NOMO-1 (cell line): ENCODE measurements at regions not wholly inside any gene's neighbourhood (a gene's known extent, or its start where the extent isn't known, plus 50 kb on each side); places are given as distances from the start of the nearest gene placed in this dataset.
"Not testable (repeated sequence)": the region's sequence is repeated elsewhere in the genome, so short reads cannot be mapped to it uniquely, and the experiment has no call there.

Experiments used
- DNase-seq, 2 experiments: peaks; one replicate each; lab custom pipeline; 2025; ENCODE audit not compliant: unreplicated experiment in 2 of 2; lab: John Stamatoyannopoulos, UW

DNA sequence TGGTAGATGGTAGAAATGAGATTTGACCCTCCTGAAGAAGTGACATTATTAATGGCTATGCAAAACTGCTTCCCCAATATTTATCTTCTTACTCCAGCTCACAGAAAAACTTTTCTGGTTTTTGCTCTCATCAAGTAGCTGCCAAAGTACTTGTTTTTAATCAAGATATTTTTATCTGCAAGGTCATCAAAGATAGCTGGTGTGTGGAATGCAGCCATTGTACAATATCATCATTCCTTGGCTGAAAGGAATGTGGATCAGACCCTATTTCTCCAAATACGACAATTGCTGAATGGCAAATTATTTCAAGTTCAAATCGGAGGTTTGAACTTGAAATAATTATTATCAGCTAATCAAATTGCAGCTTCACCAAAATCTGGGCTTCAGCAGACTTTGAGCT lies 126.9 kb upstream of the SLC7A14 start:
- no peak for DNase-seq

DNA sequence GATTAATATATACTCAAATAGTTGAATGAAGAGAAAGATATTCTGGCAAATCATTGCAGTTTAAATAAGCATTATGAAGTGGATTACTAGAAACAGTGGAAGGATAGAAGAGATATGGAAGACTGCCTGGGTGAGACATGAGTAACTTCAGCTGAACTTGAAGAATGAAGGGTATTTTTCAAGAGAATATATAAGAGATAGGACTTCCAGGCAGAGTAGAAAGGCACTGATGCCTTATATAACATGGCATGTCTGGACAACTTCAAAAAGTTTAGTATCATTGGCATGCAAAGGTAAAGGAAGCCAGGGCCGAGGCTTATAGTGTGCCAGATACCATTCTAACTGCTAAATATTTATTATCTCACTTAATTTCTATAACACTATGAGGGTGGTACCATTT lies 126.5 kb upstream of the SLC7A14 start:
- DNase-seq: no peak

DNA sequence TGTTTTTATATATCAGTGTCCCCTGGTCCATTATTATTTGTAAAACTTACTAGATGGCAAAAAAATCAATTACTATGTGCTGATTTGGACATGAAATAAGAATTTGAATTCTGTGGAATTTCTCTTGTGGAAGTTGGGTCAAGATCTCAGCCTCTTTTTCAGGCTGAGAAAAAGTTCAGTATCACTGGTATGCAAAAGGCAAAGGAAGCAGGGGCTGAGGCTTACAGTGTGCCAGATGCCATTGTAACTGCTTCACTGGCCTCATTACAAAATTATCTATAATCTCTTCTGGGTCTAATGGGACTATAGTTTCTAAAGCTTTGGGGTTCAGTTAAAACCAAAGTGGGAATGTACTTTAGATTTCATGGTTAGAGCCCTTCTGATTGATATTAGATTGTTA lies 125.9 kb upstream of the SLC7A14 start:
- DNase-seq: no peak

DNA sequence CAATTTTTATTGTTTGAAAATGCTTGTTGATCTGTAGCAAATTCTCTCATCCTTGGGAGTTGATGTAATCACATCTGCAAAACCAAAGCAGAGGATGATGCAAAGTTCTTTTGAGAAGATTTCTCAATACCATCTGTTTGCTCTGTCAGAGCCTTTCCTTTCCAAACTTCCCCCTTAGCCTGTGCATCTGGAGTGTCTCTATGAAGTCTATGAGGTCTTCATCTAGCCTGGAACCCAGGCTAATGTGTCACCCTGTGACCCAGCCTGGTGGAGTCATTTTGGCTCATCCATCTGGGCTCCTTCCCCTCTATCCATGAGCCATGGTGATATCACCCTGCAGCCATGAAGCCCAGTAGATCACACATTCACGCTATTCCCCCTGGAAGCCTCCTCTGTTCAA lies 123.2 kb upstream of the SLC7A14 start:
- peak in 1 of 2 experiments; percentile 60 for DNase-seq

DNA sequence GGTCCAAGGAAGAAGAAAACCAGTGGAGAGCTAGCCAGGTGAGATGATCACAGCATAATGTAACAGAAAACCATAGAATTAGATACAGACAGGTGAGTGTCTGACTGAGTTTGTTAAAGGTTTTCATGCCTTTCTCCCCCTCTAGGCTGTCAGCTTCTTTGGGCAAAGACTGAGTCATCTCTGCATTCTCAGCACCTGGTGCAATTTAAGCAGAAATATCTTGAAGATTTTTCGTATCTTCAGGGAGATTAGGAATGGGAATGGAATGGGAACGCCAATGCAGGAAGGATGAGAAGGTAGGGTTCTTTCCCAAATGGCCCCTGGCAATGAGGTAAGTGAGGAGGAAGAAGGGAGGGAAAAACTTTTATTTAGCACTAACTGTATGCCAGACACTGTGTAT lies 122.0 kb upstream of the SLC7A14 start:
- no peak for DNase-seq

DNA sequence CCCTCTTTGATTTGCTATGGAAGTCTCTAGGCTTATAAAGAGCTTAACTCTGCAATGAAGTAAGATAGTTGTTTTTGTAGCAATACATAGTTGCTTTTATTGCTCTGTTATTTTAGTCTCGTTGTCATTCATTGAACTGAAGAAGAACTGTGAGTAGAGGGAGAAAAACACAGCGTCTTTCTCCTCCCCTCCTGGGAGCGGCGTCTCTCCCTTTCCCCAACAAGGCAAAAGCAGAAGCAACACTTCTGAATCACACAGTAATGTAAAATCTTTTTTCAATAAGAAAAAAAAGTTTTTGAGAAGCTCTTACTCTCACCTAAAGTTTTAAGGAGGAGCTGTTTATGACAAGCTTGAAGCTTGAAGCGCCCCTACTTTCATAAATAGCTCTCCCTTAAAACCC lies 119.3 kb upstream of the SLC7A14 start:
- DNase-seq: no peak

DNA sequence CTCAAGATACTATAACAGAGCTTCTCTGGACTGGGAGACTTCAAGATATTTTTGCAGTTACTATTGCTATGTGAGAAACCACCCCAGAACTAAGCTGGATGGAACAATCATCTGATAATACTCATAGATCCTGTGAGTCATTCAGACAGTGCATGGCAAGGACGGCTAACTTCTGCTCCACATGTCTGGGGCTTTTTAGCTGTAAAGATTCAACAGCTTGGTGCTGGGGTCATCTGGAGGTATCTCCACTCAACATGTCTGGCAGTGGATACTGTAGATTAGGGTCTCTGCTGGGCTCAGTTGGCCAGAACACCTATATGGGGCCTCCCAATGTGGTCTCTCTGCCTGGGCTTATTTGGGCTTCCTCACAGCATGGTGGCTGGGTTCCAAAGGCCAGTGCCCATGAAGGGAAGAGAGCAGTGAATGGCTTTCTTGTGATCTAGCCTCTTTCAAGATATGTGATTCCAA lies 117.3 kb upstream of the SLC7A14 start:
- DNase-seq: no peak

DNA sequence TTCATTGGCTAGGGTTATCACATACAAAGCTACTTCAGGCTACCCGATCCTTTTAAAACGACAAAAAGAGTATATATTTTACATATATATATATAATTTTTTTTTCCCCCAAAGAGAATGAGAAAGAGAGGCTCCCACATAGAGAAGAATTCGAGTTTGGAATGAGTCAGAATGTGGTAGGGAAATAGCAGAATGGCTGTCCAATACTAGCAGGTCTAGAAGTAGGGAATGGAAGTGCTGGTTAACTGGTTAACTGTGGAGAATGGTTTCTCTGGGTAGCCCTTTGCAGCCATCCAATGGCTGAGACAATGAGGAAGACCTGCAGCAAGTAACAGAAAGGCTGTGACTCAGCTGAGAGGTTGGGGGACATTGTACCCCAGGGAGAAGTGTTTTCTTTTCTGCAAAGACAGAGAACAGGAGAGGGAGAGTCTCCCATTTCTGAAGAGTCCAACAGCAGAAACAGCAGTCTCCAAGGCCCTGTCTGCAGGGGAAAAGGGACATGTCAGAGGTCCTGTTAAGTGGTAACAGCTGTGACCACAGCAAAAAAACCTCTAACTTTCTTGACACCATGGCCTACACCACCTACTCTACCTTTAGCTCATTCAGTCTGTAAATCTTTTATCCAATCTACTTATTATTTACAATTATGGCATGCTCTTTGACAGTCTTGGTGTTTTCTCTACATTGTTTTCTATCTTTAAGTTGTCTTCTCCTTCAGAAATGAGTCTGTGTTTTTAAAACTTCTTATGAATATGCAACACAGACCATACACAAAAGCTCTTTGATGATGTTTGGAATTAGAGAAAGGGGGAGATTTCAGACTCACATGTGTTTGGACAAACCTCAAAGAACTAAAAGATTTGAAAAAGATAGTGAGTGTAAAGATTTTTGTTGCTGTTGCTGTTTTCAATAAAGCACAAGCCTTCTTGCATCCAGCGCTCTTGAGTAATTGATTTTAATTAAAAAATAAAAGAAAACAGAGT lies 116.1 kb upstream of the SLC7A14 start:
- DNase-seq: no peak

DNA sequence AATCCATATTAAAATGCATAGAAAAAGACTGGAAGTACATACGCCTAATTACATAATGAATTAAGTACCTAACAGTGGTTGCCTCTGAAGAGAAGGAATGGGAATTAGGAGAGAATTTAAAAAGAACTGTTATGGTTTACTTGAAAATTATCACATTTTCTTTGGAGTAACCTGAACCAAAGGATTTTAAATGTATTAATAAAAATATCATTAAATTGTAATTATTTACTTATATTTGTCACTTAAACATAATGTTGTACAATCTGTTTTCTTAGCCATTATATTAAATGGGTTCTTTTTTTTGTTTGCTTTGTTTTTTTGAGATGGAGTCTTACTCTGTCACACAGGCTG lies 114.2 kb upstream of the SLC7A14 start:
- no peak for DNase-seq

DNA sequence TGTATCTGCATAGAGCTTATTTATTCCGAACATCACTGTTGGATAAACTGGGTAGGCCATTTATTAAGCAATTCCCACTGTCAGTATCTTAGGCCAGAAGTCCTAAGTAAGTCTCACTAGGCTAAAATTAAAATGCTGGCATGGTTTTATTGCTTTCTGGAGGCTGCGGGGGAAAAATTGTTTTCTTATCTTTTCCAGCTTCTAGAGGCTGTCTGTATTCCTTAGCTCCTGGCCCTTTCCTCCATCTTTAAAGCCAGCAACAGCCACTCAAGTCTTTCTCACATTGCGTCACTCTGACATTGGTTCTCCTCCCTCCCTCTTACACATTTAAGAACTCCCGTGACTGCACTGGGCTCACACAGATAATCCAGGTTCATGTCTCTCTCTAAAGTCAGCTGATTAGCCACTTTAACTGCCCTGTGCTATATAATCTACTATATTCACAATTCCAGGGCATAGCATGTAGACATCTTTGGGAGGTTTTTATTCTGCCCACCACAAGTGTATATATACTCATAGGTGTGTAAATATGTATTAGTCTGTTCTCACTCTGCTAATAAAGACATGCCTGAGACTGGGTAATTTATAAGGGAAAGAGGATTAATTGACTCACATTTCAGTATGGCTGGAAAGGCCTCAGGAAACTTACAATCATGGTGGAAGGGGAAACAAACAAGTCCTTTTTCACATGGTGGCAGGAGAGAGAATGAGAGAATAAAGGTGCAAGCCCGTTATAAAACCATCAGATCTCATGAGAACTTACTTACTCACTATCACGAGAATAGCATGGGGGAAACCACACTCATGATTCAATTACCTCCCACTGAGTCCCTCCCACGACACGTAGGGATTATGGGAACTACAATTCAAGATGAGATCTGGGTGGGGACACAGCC lies 113.5 kb upstream of the SLC7A14 start:
- DNase-seq: no peak

DNA sequence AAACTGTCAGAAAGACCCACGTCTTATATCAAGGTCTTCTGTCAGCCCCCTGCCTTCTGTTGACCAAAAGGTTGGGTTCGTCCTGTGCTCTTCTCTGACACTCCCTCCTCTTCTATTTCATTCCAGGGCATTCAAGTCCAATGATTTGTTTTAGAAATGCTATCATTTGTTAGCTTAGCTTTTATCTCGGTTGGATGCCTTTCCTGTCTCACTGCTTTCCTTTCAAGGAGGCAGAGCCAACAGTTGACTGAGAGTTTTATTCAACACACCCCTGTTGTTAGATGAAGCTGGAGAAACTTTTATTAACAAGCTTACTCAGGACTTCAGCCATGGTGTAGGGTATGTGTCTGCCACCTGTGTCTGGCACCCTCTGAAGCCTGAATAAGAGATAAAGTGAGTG lies 112.0 kb upstream of the SLC7A14 start:
- no peak for DNase-seq

DNA sequence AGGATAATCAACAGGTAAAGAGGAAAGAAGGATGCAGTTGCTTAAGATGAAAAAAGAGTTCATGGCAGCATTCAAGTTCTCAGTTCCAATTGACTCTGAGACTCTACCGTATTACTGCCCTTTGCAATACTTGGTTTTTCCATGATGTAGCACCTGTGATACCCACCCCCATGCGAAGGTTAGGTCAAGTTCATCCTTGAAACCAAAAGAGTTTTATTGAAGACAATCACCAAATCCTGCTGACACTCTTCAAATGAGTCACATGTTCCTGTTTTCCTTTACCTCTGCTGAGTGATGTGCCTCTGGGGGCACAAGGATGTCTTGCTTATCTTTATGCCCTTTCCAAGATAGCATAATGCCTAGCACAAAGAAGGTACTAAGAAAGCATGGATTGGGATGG lies 111.3 kb upstream of the SLC7A14 start:
- no peak for DNase-seq

DNA sequence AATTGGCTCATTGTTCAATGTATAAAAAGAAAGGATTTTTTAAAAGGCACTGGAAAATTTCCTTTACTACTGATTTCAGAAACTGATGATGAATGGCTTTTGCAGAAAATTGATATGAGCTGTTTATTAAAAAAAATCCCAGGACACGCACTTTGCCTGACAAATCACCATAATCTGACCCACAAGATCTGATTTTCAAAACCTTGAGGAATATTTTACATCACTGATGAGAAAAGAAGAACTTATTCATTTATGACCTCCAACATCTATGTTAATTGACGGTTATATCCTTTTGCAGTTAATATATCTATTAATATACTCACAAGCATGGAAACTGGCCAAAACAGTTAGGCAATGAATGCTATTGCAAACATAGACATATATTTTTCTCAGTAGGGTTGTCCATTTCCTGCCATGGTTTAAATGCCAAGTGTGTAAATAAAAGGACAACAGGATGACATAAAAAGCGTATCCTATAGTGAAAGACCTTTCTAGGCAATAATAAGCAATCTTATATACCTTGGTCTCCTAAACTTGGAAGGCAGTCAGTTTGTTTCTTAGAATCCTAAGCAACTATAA lies 109.7 kb upstream of the SLC7A14 start:
- no peak for DNase-seq

DNA sequence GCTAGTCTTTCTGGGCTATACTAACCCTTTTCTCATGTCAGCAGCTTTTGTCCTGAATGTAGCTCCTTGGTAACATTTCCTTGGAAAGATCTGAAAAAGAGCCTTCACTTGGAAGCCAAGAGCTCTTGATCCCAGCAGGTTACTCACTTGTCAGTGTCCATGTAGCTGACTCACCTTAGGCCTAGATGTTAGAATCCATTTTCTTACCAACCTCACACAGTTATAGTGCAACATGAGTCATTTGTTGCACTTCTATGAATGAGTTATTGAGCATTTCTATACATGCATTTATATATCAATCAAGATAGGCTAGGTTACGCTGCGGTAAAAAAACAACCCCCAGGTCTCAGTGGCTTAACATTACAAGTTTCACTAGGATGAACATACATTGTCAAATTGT lies 106.8 kb upstream of the SLC7A14 start:
- no peak for DNase-seq

DNA sequence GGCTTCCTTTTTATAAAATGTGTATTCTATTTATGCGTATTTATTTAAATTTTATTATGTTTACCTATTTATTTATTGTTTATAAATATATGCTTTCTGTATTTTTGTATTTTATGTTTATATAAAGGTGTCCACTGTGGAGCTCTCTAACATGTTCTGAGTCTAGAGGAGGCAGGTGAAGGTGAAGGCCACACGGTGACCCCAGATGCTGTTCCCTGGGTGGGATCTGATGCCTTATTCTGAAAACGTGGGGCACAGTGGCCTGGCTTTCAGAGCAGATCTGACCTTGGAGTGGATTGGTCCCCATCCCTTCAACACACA lies 104.7 kb upstream of the SLC7A14 start:
- DNase-seq: no peak

DNA sequence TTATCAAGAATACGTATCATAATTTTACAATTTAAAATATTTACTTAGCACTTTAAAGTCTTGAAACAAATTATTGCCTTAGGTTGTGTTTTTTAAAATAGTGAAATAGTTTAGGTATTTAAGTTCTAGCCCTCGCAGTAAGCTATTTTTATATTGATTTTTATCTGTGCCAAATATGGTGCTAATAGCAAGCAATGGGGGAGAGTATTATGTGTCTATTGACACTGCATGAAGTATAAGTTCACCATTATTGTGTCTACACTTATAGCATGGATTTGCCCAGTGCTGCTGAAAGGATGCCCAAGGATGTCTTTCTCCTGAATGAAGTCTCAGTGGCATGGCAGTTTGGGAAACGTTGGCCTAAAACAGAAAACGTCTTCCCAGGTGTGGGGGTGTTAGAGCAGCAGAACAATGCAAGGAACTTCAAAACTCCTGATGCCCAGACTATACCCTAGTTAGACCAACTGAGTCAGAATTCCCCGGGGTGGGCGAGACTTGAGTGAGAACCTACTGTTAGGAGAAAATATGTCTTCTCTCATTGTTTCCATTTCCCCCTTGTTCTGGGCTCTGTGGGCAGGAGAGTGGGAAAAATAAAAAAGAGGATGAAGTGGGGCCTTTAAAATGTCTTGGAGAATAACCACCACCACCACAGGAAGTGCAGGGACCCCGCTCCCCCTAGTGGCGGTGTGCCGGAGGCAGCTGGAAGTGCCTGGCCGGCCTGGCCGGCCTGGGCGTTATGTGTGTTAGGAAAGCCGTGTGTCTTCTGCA lies 104.2 kb upstream of the SLC7A14 start:
- peak in 1 of 2 experiments; percentile 31 for DNase-seq

DNA sequence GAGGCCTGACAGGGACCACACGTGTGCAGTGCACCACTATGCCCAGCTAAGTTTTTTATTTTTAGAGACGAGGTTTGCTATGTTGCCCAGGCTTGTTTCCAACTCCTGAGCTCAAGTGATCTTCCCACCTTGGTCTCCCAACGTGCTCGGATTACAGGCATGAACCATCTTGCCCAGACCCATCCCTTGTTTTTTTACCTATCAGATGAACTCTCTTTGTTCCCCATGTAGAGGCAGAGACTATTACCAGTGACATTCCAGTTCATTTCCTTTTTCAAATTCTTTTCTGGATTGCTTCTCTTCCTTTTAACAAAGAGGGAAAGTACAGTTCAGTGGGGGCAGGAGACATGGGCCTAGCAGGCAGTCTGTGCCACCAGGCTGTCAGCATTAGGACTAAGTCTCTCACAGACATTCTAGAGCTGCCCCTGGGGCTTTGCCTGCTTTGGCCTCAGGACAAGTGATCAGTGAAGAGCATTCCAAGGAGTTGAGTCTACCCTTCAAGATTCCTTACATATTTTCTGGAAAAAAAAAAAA lies 103.5 kb upstream of the SLC7A14 start:
- DNase-seq: no peak

DNA sequence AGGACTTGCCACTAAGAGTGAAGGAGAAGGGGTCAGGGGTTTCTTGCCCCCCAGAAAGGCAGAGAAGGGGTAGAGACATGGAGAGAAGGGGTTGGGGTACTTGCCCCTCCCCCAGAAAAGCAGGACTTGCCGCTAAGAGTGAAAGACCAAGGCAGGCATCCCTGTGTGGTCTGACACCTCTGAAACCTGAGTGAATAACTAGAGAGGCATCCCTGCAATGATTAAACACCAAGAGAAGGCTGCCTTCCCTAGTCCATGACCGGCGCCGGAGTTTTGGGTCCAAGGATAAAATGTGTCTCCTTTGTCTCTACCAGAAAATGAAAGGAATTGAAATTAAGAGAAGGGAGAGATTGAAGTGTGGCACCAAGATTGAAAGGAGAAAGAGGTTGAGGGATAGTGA lies 102.3 kb upstream of the SLC7A14 start:
- not testable (repeated sequence) for DNase-seq

DNA sequence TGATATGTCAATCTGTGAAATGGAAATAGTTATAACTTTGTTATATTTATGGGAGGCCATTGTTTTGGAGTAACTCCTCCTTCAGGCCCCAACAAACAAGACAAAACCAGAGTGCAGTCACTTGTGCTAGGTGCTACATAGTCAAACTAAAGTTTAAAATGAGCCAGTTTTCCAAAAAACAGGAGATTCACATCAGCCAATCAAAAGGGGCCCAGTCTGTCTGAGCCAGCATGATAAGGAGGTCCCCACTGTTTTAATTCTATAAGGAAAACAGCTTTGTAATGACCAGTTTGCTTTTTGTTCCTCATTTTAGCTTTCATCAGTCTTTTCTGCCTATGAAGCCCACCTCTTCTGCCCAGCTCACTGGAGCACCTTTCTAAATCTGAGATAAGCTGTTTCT lies 94.7 kb upstream of the SLC7A14 start:
- no peak for DNase-seq

DNA sequence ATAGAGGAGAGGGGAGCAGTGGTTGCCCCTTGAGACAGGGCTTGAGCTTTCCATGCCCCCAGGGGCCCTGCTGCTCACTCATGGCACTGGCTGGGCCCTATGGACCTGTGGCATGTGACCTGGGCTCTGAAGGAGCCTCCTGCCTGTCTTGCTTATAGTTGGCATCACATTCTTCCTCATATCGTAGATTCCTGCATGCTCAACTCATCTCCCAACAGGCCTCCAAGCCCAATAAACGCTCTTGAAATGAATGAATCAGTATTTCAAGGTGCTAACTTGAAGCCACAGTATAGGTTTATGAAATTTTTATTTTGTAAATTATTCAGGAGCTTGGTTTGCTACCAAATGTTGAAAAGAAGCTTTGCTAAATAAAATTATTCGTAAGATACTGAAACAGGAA lies 93.3 kb upstream of the SLC7A14 start:
- no peak for DNase-seq
